CMK (cell line): ENCODE measurements at regions not wholly inside any gene's neighbourhood (a gene's known extent, or its start where the extent isn't known, plus 50 kb on each side); places are given as distances from the start of the nearest gene placed in this dataset.
"Not testable (repeated sequence)": the region's sequence is repeated elsewhere in the genome, so short reads cannot be mapped to it uniquely, and the experiment has no call there.

ENCODE experiments used
- DNase-seq: peaks from one replicate; pipeline ENCODE4 v3.0.0-alpha.2; 2010; ENCODE audit warnings: low read depth

DNA sequence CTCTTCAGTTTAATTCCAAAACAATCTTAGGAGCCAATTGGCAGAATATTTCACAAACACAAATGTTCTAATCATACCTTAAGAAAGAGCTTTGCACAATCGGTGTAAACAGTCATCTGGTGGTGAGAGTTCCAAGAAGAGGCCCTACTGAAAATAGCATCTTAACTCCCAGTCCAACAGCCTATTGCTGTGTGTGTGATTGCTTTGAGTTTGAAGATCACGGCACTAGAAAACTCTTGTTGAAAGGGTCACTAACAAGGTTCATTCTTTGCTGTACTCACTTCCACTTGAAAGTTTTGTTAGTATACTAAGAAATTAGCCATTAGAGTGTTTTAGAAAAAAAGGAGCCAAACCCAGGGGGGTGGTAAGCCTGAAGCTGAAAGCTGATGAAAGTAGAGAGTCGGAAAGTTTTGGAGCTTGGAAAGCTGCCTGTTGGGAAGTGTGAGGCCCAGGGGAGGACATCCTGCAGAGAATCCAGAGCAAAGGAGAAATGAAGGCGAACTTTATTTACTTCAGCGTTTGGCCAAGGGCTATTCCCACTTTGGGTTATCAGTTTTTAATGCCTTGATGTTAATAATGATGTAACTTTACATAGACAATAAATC, 180.3 kb upstream of the GHR start:
- DNase-seq, result no peak

GRCh38 chr5:42252306-42252705, 170.9 kb upstream of the GHR start:
- DNase-seq, result no peak

DNA sequence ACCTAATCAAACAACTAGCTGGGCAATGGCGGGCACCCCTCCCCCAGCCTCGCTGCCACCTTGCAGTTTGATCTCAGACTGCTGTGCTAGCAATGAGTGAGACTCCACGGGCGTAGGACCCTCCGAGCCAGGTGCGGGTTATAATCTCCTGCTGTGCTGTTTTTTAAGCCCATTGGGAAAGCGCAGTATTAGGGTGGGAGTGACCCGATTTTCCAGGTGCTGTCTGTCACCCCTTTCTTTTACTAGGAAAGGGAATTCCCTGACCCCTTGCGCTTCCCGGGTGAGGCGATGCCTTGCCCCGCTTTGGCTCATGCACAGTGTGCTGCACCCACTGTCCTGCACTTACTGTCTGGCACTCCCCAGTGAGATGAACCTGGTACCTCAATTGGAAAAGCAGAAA, 163.3 kb upstream of the GHR start:
- not testable (repeated sequence) for DNase-seq

GRCh38 chr5:42267091-42267490, 156.1 kb upstream of the GHR start:
- DNase-seq, result no peak

DNA sequence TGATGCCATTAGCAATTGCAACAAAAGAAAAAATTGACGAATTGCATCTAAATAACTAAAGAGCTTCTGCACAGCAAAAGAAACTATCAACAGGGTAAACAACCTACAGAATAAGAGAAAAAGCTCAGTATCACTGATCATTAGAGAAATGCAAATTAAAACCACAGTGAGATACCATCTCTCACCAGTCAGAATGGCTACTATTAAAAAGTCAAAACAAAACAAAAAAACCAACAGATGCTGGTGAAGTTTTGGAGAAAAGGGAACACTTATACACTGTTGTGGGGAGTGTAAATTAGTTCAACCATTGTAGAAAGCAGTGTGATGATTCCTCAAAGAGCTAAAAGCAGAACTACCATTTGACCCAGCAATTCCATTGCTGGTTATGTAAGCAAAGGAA, 155.1 kb upstream of the GHR start:
- DNase-seq, result not testable (repeated sequence)

- peak; percentile 20 for DNase-seq
Measured at GRCh38 chr5:42268630-42269029, 154.6 kb upstream of the GHR start.

DNA sequence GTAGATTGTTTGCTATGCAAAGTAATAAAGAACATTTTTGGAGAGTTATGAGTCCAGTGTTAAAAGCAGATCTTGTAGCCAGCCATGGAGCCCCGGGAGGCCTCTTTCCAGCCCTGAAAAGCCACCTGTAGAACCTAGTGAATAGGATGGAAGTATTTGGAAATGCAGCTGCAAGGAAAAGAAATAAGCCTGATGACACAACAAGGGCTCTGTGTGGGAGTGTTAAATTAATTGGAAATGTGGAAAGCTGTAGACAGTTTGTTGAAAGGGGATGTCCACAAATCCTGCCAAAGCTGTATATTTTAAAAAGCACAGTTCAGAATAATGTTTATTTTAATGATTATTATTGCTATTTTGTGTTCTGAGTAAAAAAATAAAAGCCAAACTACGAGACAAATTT, 152.5 kb upstream of the GHR start:
- DNase-seq, result no peak

DNA sequence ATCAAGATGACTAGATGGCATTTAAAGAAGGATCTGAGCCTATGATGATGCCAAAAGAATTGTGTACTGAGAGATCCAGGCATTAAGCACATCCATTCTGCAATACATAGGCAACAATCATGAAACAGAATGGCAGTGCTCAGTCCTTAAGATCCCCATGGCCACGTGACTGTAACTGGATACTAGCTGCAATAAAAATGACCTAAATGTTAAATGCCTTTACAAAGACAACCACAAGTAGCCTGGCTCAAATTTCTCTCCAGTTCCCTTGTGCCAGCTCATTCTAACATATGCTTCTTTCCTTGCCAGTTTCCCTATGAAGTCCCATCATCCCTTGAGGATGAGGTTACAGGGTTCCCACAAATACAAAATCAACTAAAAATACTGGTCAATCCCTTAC, 148.3 kb upstream of the GHR start:
- no peak for DNase-seq

- no peak for DNase-seq
Measured at GRCh38 chr5:42277293-42277692, 145.9 kb upstream of the GHR start.

DNA sequence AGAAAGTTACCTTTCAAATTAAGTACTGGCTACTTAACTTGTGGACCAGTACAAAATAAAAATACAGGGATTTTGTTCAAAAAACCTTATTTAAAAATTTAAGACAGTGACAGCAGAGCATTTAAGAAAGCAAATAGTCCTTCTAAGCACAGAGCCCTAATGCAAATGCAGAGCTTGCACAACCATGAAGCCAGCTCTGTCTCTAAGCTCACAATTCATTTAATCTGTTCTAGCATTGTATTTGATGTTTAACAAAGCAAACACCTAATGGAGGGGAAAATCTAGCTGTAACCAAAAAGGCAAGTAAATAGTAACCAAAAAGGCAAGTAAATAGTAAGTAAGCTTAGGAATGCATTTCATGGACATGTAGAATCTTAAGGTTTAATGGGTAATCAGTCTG, 138.7 kb upstream of the GHR start:
- no peak for DNase-seq

- DNase-seq, result no peak
Measured at GRCh38 chr5:42285230-42285629, 138.0 kb upstream of the GHR start.

- no peak for DNase-seq
Measured at GRCh38 chr5:42300496-42300895, 122.7 kb upstream of the GHR start.

GRCh38 chr5:42301349-42301748, 121.9 kb upstream of the GHR start:
- no peak for DNase-seq

GRCh38 chr5:42302186-42302585, 121.1 kb upstream of the GHR start:
- DNase-seq, result no peak

DNA sequence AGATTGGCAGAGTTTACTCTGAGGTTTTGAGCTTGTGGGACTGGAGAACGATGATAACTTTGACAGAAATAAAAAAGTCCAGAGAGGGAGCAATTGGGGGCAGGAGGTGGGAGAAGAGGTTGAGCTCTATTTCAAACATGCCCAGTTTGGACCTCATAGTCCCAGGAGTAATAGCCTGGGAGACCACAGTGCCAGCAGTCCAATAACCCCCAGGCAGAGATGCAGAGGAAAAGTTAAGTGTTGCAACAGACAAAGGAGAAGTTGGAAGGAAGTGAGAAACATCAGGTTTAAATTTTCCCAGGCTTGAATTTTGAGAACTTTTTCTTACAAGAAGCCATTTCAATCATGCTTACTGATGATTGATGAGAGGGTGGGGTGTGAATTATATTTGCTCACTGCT, 117.0 kb upstream of the GHR start:
- no peak for DNase-seq

- no peak for DNase-seq
Measured at GRCh38 chr5:42309865-42310264, 113.4 kb upstream of the GHR start.

DNA sequence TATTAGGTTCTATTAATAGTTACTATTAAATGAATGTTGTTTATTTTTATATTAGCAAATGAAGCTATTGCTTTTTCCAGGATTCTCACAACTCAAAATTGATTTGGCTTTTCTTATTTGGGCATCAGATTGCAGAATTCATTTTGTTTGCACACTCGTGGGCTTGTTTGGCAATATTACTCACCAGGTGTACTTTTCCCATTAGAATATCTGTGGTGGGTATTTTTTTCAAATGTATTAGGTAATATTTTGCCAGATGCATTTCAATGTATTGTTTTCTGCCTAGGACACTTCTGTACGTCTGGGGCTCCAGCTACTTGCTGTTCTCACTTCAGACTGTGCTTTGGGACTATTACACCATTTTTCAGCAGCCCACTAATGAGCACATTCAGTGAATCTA, 108.0 kb upstream of the GHR start:
- DNase-seq, result no peak

DNA sequence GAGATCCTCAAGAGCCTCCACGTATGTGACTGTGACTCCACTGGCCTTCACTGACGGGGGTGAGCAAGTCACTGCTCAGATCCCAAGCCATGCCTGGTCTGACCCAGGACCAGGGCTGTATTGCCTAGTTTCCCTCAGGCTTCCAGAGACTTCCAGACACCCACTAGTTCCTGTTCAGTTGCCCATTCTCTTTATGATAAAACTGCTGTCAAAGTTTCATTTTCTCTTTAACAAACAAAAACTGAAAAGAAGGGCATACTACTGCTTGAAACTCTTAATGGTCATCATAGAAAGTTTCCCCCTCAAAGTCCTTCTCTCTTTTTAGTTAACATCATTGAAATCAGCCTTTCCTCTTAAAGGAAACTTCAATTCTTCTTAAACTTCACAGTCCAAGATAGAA, 105.7 kb upstream of the GHR start:
- DNase-seq, result no peak

DNA sequence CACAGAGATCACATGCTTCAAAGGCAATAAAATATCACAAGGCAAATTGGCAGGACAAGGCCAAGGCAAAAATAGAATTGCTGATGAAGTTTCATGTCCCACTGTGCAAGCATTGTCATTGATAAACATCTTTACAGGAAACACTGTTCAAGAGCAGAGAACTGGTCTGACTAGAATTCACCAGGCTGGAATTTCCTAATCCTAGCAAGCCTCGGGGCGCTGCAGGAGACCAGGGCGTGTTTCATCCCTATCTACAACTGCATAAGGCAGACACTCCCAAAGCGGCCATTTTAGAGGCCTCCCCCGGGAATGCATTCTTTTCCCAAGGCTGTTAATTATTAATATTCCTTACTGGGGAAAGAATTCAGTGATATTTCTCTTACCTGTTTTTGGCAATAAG, 103.7 kb upstream of the GHR start:
- DNase-seq, result not testable (repeated sequence)

DNA sequence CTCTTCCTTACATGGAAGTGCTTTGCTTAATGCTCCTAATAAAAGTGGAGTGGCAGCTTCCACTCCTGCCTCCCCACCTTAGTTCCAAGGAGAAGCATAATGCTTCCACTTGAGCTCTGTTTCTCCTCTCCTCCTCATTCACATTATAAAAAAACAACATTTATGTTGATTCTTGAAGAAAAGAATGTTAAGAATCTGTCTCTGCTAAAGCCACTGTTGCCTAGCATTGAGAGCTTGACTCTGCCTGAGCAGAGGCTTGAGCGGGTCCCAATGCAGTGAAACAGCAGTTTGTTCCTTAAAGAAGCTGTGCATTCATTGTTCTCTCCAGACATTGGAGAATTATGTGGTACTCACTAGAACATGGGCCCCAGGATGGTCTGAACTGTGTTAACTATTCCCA, 101.5 kb upstream of the GHR start:
- DNase-seq, result no peak

DNA sequence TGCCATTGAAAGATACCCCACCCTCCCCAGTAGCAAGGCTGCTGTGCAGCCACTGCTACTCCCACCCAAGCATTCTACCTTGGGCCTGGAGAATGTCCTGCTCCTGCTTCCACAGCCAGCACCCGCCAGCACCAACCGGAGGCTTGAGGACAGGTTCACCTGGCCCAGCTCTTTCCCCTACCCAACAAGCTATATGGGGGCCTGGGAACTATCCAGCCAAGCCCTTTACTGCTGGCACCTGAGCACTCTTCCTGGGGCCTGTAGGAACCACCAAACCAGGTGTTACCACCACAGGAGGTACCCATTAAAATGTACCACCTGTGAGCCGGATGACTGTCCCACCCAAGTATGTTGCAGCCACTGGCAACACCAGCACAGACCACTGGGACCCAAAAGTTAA, 86.1 kb upstream of the GHR start:
- DNase-seq, result no peak

DNA sequence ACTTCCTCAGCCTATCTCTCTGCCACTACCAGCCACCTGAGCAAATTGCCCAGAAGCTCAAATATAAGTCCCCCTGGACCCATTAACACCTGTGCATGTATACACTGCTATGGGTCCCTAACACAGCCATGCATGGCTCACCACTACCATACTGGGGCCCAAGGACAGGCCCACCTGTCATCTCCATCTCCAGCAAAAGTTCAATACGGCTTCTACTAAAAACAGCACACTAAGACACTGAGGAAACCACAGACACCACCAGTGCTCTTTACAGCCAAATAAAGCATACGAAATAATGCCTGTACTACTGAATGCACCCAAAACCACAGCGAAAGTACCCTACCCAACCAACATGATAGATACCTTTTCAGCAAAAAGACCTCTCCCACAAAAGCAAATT, 85.6 kb upstream of the GHR start:
- DNase-seq, result no peak

- no peak for DNase-seq
Measured at GRCh38 chr5:42338136-42338535, 85.1 kb upstream of the GHR start.

DNA sequence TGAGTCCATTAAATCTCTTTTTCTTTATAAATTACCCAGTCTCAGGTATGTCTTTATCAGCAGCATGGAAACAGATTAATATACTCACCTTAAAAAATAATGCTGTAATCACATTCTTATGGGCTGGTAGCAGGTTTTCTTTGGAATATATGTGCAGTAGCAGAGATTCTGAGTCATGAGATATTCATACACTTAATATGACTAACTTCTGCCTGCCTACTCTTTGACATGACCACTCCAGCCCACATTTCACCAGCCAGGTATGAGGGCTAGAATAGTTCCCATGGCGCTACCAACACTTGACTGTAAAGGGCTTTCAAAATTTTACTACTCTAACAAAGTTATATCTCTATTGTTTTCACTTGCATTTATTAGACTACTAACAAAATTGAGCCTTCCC, 74.1 kb upstream of the GHR start:
- no peak for DNase-seq

GRCh38 chr5:42351956-42352355, 71.3 kb upstream of the GHR start:
- DNase-seq, result no peak
